ENCODE measurements at regions not wholly inside any gene's neighbourhood (a gene's known extent, or its start where the extent isn't known, plus 50 kb on each side); places are given as distances from the start of the nearest gene placed in this dataset.

DNA sequence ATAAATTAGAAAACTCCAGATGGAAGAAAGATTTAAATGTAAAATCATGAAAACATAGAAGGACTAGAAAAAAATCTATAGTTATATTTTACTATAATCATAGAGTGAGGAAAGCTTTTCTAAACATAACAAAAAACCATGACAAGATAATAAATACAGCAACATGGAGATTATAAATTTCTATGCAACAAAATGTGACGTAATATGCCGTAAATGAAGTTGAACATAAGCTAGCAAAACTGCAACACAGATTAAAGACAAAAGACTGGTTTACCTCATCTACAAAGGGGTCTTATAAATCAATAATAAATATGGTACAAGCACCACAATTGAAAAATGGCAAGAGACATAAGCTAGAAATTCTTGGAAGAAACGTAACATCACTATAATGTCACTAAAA, 140.4 kb downstream of the C4orf33 start:
- Histone ChIP-seq H4K8ac (ENCODE audit: low read depth in 2 of 2, low read length in 2 of 2) (no peak overlapping the region), H3K9ac (ENCODE audit: low read depth, low read length) (no peak overlapping the region), H3K14ac (replicated peaks; ENCODE audit: low read depth, low read length) (no peak overlapping the region), H3K4ac (ENCODE audit: low read depth, low read length) (no peak overlapping the region), H2BK15ac (ENCODE audit: low read depth, low read length) (no peak overlapping the region), H3K23ac (ENCODE audit: low read depth, low read length) (no peak overlapping the region), H3K4me1 (ENCODE audit: control insufficient read depth, insufficient read depth, low read length) (no peaks in the 10 kb centered on the region), H4K5ac (ENCODE audit: low read depth, low read length) (no peak overlapping the region), H3K27ac (ENCODE audit: insufficient read depth, low read length) (no peak overlapping the region), H2BK20ac (ENCODE audit: low read depth, low read length) (no peak overlapping the region), H2AK9ac (replicated peaks; ENCODE audit: low read depth, low read length, poor library complexity) (no peak overlapping the region), H2BK5ac (ENCODE audit: low read depth, low read length, poor library complexity, severe bottlenecking) (no peak overlapping the region), H3K4me2 (ENCODE audit: low read depth, low read length) (no peak overlapping the region), H4K91ac (ENCODE audit: insufficient read depth, low read depth, low read length) (no peak overlapping the region), H3K27me3 (ENCODE audit: control insufficient read depth, insufficient read depth, low read length) (no peaks in the 10 kb centered on the region), H3K79me1 (ENCODE audit: low read depth in 1 of 2, low read length in 2 of 2) (no peaks in the 10 kb centered on the region), H2BK120ac (ENCODE audit: low read depth, low read length) (no peak overlapping the region), H3K9me3 (ENCODE audit: control insufficient read depth, insufficient read depth, low read length) (no peaks in the 10 kb centered on the region), H3K4me3 (ENCODE audit: insufficient read depth, low read depth, low read length) (no peak overlapping the region), H4K20me1 (ENCODE audit: insufficient read depth, low read length) (no peaks in the 10 kb centered on the region), H3K18ac (ENCODE audit: low read depth, low read length) (no peak overlapping the region), H3K9me1 (ENCODE audit: insufficient read depth, low read length) (no peaks in the 10 kb centered on the region), H3K36me3 (ENCODE audit: control insufficient read depth, insufficient read depth, low read length) (no peaks in the 10 kb centered on the region), H2AFZ (replicated peaks; ENCODE audit: low read length, poor library complexity) (no peak overlapping the region), H2AK5ac (ENCODE audit: low read depth, low read length) (no peak overlapping the region), H3K56ac (ENCODE audit: extremely low read depth, insufficient read depth, low read length) (no peak overlapping the region)
- DNase-seq (no peak), ATAC-seq (ENCODE audit: low read depth) (no peak)
- no TSS peak for BruUV-seq (replicated peaks)
- ChIA-PET CTCF (no interaction called here), POLR2A (ENCODE audit: unreplicated experiment) (no interaction called here)
- in situ Hi-C loops (cut with MboI; ENCODE audit: low sequenced_read_pairs) (no loop called here), intact Hi-C loops (cut with micrococcal nuclease) (no loop called here), dilution Hi-C loops (cut with HindIII; ENCODE audit: low sequenced_read_pairs, unreplicated experiment) (no loop called here)
- TF ChIP-seq RAD21 (IDR thresholded peaks at IDR 0.05; ENCODE audit: low read length) (no peak), BHLHE40 (IDR thresholded peaks at IDR 0.05; ENCODE audit: low read depth, low read length) (no peak), CHD1 (IDR thresholded peaks at IDR 0.05; ENCODE audit: low read depth, low read length) (no peak), POLR2A (IDR thresholded peaks at IDR 0.05; ENCODE audit: low read depth, low read length) (no peak), SMC3 (IDR thresholded peaks at IDR 0.05; ENCODE audit: low read depth, low read length) (no peak), RFX5 (IDR thresholded peaks at IDR 0.05; ENCODE audit: low read depth, low read length) (no peak), CTCF (conservative IDR thresholded peaks at IDR 0.05; ENCODE audit: low read depth, low read length) (no peak)
- WGBS, 2 experiments (ENCODE audit: extremely low coverage in 2 of 2, insufficient read length in 1 of 2) = no CpG with 5 or more reads among the region's 3 CpGs

All from IMR-90 (cell line).